Activated CD4-positive, alpha-beta T cell treated with anti-CD3 and anti-CD28 coated beads for 24 hours (primary cell): ENCODE measurements at regions not wholly inside any gene's neighbourhood (a gene's known extent, or its start where the extent isn't known, plus 50 kb on each side); places are given as distances from the start of the nearest gene placed in this dataset.
"Not testable (repeated sequence)": the region's sequence is repeated elsewhere in the genome, so short reads cannot be mapped to it uniquely, and the experiment has no call there.

Experiments
- DNase-seq, 2 donors: peaks; one replicate each; pipeline ENCODE4 v3.0.0-alpha.2; 2020; ENCODE audit warnings: low read depth in 2 of 2

- not testable (repeated sequence) for DNase-seq
These were observed 171.4 kb upstream of the TP53TG3 start for GRCh38 chr16:32847379-32847778.

DNA sequence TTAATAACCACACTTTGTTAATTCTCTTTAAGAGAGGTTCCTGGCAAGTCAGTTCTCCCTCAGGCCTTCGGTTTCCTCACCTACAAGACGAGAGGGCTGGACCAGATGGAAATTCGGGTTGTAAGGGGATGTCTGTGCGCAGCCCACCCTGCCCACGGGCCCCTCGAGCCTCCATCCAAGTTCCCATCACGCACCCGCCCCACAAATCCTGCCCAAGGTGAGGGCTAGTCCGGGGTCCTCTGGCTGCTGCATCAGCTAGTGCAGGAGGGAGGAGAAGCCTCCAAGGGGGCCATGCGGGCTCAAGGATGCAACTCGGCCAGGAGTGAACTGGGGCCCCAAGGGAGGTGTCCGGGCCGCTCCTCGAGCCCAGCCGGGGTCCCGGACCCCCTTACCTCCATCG, 169.6 kb upstream of the TP53TG3 start:
- DNase-seq = not testable (repeated sequence)

GRCh38 chr16:32842844-32843243, 166.9 kb upstream of the TP53TG3 start:
- not testable (repeated sequence) for DNase-seq

DNA sequence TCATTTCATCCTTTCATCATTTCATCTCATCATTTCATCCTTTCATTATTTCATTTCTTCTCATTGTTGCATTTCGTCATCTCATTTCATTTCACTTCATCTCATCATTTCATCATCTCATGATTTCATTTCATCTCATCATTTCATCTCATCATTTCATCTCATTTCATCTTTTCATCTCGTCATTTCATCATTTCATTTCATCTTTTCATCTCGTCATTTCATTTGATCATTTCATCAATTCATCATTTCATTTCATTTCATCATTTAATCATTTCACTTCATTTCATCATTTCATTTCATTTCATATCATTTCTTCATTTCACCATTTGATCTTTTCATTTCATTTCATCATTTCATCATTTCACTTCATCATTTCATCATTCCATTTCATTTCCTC, 131.3 kb upstream of the TP53TG3 start:
- DNase-seq = not testable (repeated sequence)

DNA sequence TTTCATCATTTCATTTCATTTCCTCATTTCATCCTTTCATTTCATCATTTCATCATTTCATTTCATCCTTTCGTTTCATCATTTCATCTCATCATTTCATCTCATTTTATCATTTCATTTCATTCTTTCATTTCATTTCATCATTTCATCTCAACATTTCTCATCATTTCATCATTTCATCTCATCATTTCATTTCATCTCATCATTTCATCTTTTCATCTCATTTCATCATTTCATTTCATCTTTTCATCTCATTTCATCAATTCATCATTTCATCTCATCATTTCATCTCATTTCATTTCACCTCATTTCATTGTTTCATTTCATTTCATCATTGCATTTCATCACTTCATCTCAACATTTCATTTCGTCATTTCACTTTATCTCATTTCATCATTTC, 129.7 kb upstream of the TP53TG3 start:
- not testable (repeated sequence) for DNase-seq
